ENCODE measurements at regions not wholly inside any gene's neighbourhood (a gene's known extent, or its start where the extent isn't known, plus 50 kb on each side); places are given as distances from the start of the nearest gene placed in this dataset.

- no peak for TF ChIP-seq GABPA (IDR thresholded peaks at IDR 0.05; ENCODE audit: low read depth)
- no peak for TF ChIP-seq MXI1 (IDR thresholded peaks at IDR 0.05; ENCODE audit: low read depth, low read length)
- no peak for TF ChIP-seq NFIC (IDR thresholded peaks at IDR 0.05; ENCODE audit: borderline replicate concordance)
- TF ChIP-seq, protein P1, sequence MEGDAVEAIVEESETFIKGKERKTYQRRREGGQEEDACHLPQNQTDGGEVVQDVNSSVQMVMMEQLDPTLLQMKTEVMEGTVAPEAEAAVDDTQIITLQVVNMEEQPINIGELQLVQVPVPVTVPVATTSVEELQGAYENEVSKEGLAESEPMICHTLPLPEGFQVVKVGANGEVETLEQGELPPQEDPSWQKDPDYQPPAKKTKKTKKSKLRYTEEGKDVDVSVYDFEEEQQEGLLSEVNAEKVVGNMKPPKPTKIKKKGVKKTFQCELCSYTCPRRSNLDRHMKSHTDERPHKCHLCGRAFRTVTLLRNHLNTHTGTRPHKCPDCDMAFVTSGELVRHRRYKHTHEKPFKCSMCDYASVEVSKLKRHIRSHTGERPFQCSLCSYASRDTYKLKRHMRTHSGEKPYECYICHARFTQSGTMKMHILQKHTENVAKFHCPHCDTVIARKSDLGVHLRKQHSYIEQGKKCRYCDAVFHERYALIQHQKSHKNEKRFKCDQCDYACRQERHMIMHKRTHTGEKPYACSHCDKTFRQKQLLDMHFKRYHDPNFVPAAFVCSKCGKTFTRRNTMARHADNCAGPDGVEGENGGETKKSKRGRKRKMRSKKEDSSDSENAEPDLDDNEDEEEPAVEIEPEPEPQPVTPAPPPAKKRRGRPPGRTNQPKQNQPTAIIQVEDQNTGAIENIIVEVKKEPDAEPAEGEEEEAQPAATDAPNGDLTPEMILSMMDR (IDR thresholded peaks at IDR 0.05), result no peak
- TF ChIP-seq EP300 (IDR thresholded peaks at IDR 0.05; ENCODE audit: borderline replicate concordance in 1 of 2, low read depth in 1 of 2, low read length in 1 of 2), result no peak
- no peak for TF ChIP-seq SIN3A (IDR thresholded peaks at IDR 0.05; ENCODE audit: borderline replicate concordance, low read depth, low read length)
- TF ChIP-seq EZH2phosphoT487 (IDR thresholded peaks at IDR 0.05; ENCODE audit: borderline replicate concordance, low read depth), result no peak
- no peak for TF ChIP-seq FOXM1 (IDR thresholded peaks at IDR 0.05; ENCODE audit: low read depth)
- no peak for TF ChIP-seq RXRA (IDR thresholded peaks at IDR 0.05; ENCODE audit: borderline replicate concordance, low read depth)
- TF ChIP-seq, protein P2, sequence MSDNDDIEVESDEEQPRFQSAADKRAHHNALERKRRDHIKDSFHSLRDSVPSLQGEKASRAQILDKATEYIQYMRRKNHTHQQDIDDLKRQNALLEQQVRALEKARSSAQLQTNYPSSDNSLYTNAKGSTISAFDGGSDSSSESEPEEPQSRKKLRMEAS (IDR thresholded peaks at IDR 0.05; ENCODE audit: low read depth), result no peak
- TF ChIP-seq CHD2 (IDR thresholded peaks at IDR 0.05; ENCODE audit: low read length, partially characterized antibody), result no peak
- TF ChIP-seq RFX5 (IDR thresholded peaks at IDR 0.05; ENCODE audit: low read length), result no peak
These were observed 132.9 kb downstream of the KLF6 start for GRCh38 chr10:3651969-3652653.

Measured in SK-N-SH (cell line).